ENCODE measurements at regions not wholly inside any gene's neighbourhood (a gene's known extent, or its start where the extent isn't known, plus 50 kb on each side); places are given as distances from the start of the nearest gene placed in this dataset.

- Histone ChIP-seq H3K27me3 (ENCODE audit: control insufficient read depth, insufficient read depth, low read length) (peaks cover 2% of the 10 kb centered on the region), H3K4me1 (ENCODE audit: control insufficient read depth in 2 of 3, insufficient read depth in 2 of 3, low read depth in 1 of 3, low read length in 3 of 3) (peaks cover 0 to 12% (median 5%) of the 10 kb centered on the region in 3 donors), H3K9me3 (ENCODE audit: control insufficient read depth in 2 of 3, insufficient read depth in 1 of 3, low read length in 3 of 3) (no peaks in the 10 kb centered on the region), H3K36me3 (ENCODE audit: control insufficient read depth in 2 of 3, insufficient read depth in 3 of 3, low read length in 3 of 3) (no peaks in the 10 kb centered on the region), H3K4me3 (ENCODE audit: low read length in 3 of 3) (no peak overlapping the region), H3K9ac (ENCODE audit: low read length in 3 of 3) (no peak overlapping the region), H3K27ac (ENCODE audit: low read depth in 2 of 2, low read length in 2 of 2) (no peak overlapping the region)
- no peak for TF ChIP-seq CTCF (IDR thresholded peaks at IDR 0.05; ENCODE audit: borderline replicate concordance, extremely low read depth, insufficient read depth)
- intact Hi-C loops (cut with DNase I) = no loop called here
- no peak for FAIRE-seq
- DNase-seq = no peak
These were observed 180.1 kb upstream of the PDE10A start for GRCh38 chr6:165843121-165843520.

GRCh38 chr6:165842281-165842936 lies 179.4 kb upstream of the PDE10A start:
- no peak for TF ChIP-seq CTCF (IDR thresholded peaks at IDR 0.05; ENCODE audit: borderline replicate concordance, extremely low read depth, insufficient read depth)
- Histone ChIP-seq H3K9me3 (ENCODE audit: control insufficient read depth in 2 of 3, insufficient read depth in 1 of 3, low read length in 3 of 3) (no peaks in the 10 kb centered on the region), H3K4me3 (ENCODE audit: low read length in 3 of 3) (no peak overlapping the region), H3K36me3 (ENCODE audit: control insufficient read depth in 2 of 3, insufficient read depth in 3 of 3, low read length in 3 of 3) (no peaks in the 10 kb centered on the region), H3K9ac (ENCODE audit: low read length in 3 of 3) (no peak overlapping the region), H3K27ac (ENCODE audit: low read depth in 2 of 2, low read length in 2 of 2) (no peak overlapping the region), H3K4me1 (ENCODE audit: control insufficient read depth in 2 of 3, insufficient read depth in 2 of 3, low read depth in 1 of 3, low read length in 3 of 3) (peaks cover 0 to 10% (median 5%) of the 10 kb centered on the region in 3 donors), H3K27me3 (ENCODE audit: control insufficient read depth, insufficient read depth, low read length) (no peaks in the 10 kb centered on the region)
- DNase-seq = no peak
- FAIRE-seq = no peak
- intact Hi-C loops (cut with DNase I) = no loop called here

GRCh38 chr6:165841153-165841558 lies 178.1 kb upstream of the PDE10A start:
- intact Hi-C loops (cut with DNase I) = no loop called here
- FAIRE-seq = no peak

More at GRCh38 chr6:165841153-165841558, 178.1 kb upstream of the PDE10A start:
- TF ChIP-seq CTCF (IDR thresholded peaks at IDR 0.05; ENCODE audit: borderline replicate concordance, extremely low read depth, insufficient read depth) = no peak
- Histone ChIP-seq H3K9ac (ENCODE audit: low read length in 3 of 3) (no peak overlapping the region), H3K36me3 (ENCODE audit: control insufficient read depth in 2 of 3, insufficient read depth in 3 of 3, low read length in 3 of 3) (no peaks in the 10 kb centered on the region), H3K4me1 (ENCODE audit: control insufficient read depth in 2 of 3, insufficient read depth in 2 of 3, low read depth in 1 of 3, low read length in 3 of 3) (peaks cover 0 to 5% (median 5%) of the 10 kb centered on the region in 3 donors), H3K27me3 (ENCODE audit: control insufficient read depth, insufficient read depth, low read length) (no peaks in the 10 kb centered on the region), H3K9me3 (ENCODE audit: control insufficient read depth in 2 of 3, insufficient read depth in 1 of 3, low read length in 3 of 3) (no peaks in the 10 kb centered on the region), H3K4me3 (ENCODE audit: low read length in 3 of 3) (no peak overlapping the region), H3K27ac (ENCODE audit: low read depth in 2 of 2, low read length in 2 of 2) (no peak overlapping the region)
- DNase-seq = no peak

Data from kidney (tissue), 13 donors.